Upper lobe of left lung (tissue), 6 donors: ENCODE measurements at regions not wholly inside any gene's neighbourhood (a gene's known extent, or its start where the extent isn't known, plus 50 kb on each side); places are given as distances from the start of the nearest gene placed in this dataset.

Experiments used
- ATAC-seq, 2 donors: fragments of 200-7000 bp; cut with Tn5 transposase; one replicate each; pipeline ENCODE4 v1.9.1; 2022; ENCODE audit warnings: mild to moderate bottlenecking in 2 of 2, moderate library complexity in 2 of 2; ENCODE audit not compliant: low FRiP score in 2 of 2
- DNase-seq, 2 donors: peaks; one replicate each; pipeline ENCODE4 v3.0.0-alpha.2; 2019 to 2020
- H3K27ac ChIP-seq, 4 donors: fragments of 200-600 bp; sonication (generic); one replicate each; pipeline ENCODE4 v1.5.1; 2016 to 2019
- H3K27me3 ChIP-seq, 4 donors: fragments of 200-600 bp; sonication (generic); one replicate each; pipeline ENCODE4 v1.5.1; 2017 to 2019
- H3K36me3 ChIP-seq, 4 donors: fragments of 200-600 bp; sonication (generic); one replicate each; pipeline ENCODE4 v1.5.1; 2016 to 2019
- H3K4me1 ChIP-seq, 4 donors: fragments of 200-600 bp; sonication (generic); one replicate each; pipeline ENCODE4 v1.5.1; 2018 to 2019
- H3K4me3 ChIP-seq, 4 donors: fragments of 200-600 bp; sonication (generic); one replicate each; pipeline ENCODE4 v1.5.1; 2017 to 2019; ENCODE audit warnings: mild to moderate bottlenecking in 2 of 4, moderate library complexity in 1 of 4
- H3K9me3 ChIP-seq, 4 donors: fragments of 200-600 bp; sonication (generic); one replicate each; pipeline ENCODE4 v1.5.1; 2018 to 2019
- CTCF ChIP-seq, 6 experiments: fragments of 450-650 bp in 4 of 6; fragments of 200-600 bp in 2 of 6; sonication (generic) in 2 of 6; IDR thresholded peaks; one replicate each; pipeline ENCODE4 v1.5.1; 2016 to 2019; ENCODE audit warnings: antibody characterized with exemption in 6 of 6
- EP300 ChIP-seq, 4 donors: sonication (generic); formaldehyde crosslinking; IDR thresholded peaks; one replicate each; pipeline ENCODE4 v1.5.1; 2017; ENCODE audit warnings: antibody characterized with exemption in 4 of 4, control low read depth in 2 of 4
- POLR2A ChIP-seq, 4 donors: fragments of 450-650 bp; IDR thresholded peaks; one replicate each; pipeline ENCODE4 v1.5.1; 2016 to 2017; ENCODE audit warnings: antibody characterized with exemption in 4 of 4, mild to moderate bottlenecking in 2 of 4
- POLR2AphosphoS5 ChIP-seq, 2 donors: sonication (generic); formaldehyde crosslinking; IDR thresholded peaks; one replicate each; pipeline ENCODE4 v1.5.1; 2017; ENCODE audit warnings: antibody characterized with exemption in 2 of 2
- WGBS, 2 donors: methylation state at CpG; one replicate each; pipeline ENCODE4 v1.1.5; 2017 to 2018; 5-methylcytosine and 5-hydroxymethylcytosine counted together
- donor health status: DM: no; HTN: no; CAD: no; lungs with moderate emphysema.
- donor health status: DM: no; HTN: yes; CAD: no; lungs with severe emphysema.

- no peak for ATAC-seq
- DNase-seq: no peak
- Histone ChIP-seq H3K9me3 (no peaks in the 10 kb centered on the region), H3K27ac (no peak overlapping the region), H3K27me3 (peaks cover 0 to 4% (median 0%) of the 10 kb centered on the region in 4 donors), H3K4me1 (no peaks in the 10 kb centered on the region), H3K4me3 (no peak overlapping the region), H3K36me3 (no peaks in the 10 kb centered on the region)
- 74 to 78% methylated on average over 4 of the region's 4 CpGs for WGBS, 2 donors
- no peak for TF ChIP-seq CTCF (IDR thresholded peaks at IDR 0.05)
These were observed 260.3 kb upstream of the DAPK1 start for GRCh38 chr9:87237336-87237735.

- 79 to 82% methylated on average over 5 of the region's 5 CpGs for WGBS, 2 donors
- no peak for ATAC-seq
These were observed 259.1 kb upstream of the DAPK1 start for GRCh38 chr9:87238545-87238944.

GRCh38 chr9:87239312-87239711 is 258.4 kb upstream of the DAPK1 start:
- TF ChIP-seq POLR2AphosphoS5 (IDR thresholded peaks at IDR 0.05) (no peak), POLR2A (IDR thresholded peaks at IDR 0.05) (no peak), EP300 (IDR thresholded peaks at IDR 0.05) (no peak), CTCF (IDR thresholded peaks at IDR 0.05) (no peak)
- no peaks in the 10 kb centered on the region for H3K36me3 ChIP-seq
- H3K27ac ChIP-seq: no peak overlapping the region
- no peaks in the 10 kb centered on the region for H3K4me1 ChIP-seq
- H3K4me3 ChIP-seq: no peak overlapping the region
- peaks cover 0 to 4% (median 0%) of the 10 kb centered on the region in 4 donors for H3K27me3 ChIP-seq
- no peaks in the 10 kb centered on the region for H3K9me3 ChIP-seq
- 60 to 83% methylated on average over 1 of the region's 1 CpG for WGBS, 2 donors
- no peak for ATAC-seq
- no peak for DNase-seq

More at GRCh38 chr9:87238545-87238944, 259.1 kb upstream of the DAPK1 start:
- no peak overlapping the region for H3K27ac ChIP-seq
- DNase-seq: no peak
- no peak overlapping the region for H3K4me3 ChIP-seq
- H3K36me3 ChIP-seq: no peaks in the 10 kb centered on the region
- H3K4me1 ChIP-seq: no peaks in the 10 kb centered on the region
- H3K27me3 ChIP-seq: peaks cover 0 to 4% (median 0%) of the 10 kb centered on the region in 4 donors
- TF ChIP-seq EP300 (IDR thresholded peaks at IDR 0.05) (no peak), POLR2AphosphoS5 (IDR thresholded peaks at IDR 0.05) (no peak), POLR2A (IDR thresholded peaks at IDR 0.05) (no peak), CTCF (IDR thresholded peaks at IDR 0.05) (no peak)
- H3K9me3 ChIP-seq: no peaks in the 10 kb centered on the region

- H3K27ac ChIP-seq: no peak overlapping the region
- no peaks in the 10 kb centered on the region for H3K9me3 ChIP-seq
- no peaks in the 10 kb centered on the region for H3K4me1 ChIP-seq
- no peaks in the 10 kb centered on the region for H3K27me3 ChIP-seq
- 85 to 90% methylated on average over 2 of the region's 2 CpGs for WGBS, 2 donors
- no peaks in the 10 kb centered on the region for H3K36me3 ChIP-seq
- DNase-seq (no peak), ATAC-seq (no peak)
- TF ChIP-seq POLR2AphosphoS5 (IDR thresholded peaks at IDR 0.05): no peak
- TF ChIP-seq CTCF (IDR thresholded peaks at IDR 0.05): no peak
- no peak for TF ChIP-seq EP300 (IDR thresholded peaks at IDR 0.05)
- TF ChIP-seq POLR2A (IDR thresholded peaks at IDR 0.05): no peak
- H3K4me3 ChIP-seq: no peak overlapping the region
These were observed 254.1 kb upstream of the DAPK1 start for GRCh38 chr9:87243602-87244001.

GRCh38 chr9:87245271-87245670 is 252.4 kb upstream of the DAPK1 start:
- no peak for ATAC-seq
- 42 to 44% methylated on average over 4 of the region's 4 CpGs for WGBS, 2 donors
- TF ChIP-seq EP300 (IDR thresholded peaks at IDR 0.05) (no peak), POLR2AphosphoS5 (IDR thresholded peaks at IDR 0.05) (no peak), CTCF (IDR thresholded peaks at IDR 0.05) (no peak), POLR2A (IDR thresholded peaks at IDR 0.05) (no peak)

More at GRCh38 chr9:87245271-87245670, 252.4 kb upstream of the DAPK1 start:
- Histone ChIP-seq H3K27me3 (no peaks in the 10 kb centered on the region), H3K27ac (no peak overlapping the region), H3K9me3 (no peaks in the 10 kb centered on the region), H3K4me1 (no peaks in the 10 kb centered on the region), H3K36me3 (no peaks in the 10 kb centered on the region), H3K4me3 (no peak overlapping the region)
- no peak for DNase-seq
